ENCODE measurements at regions not wholly inside any gene's neighbourhood (a gene's known extent, or its start where the extent isn't known, plus 50 kb on each side); places are given as distances from the start of the nearest gene placed in this dataset.

DNA sequence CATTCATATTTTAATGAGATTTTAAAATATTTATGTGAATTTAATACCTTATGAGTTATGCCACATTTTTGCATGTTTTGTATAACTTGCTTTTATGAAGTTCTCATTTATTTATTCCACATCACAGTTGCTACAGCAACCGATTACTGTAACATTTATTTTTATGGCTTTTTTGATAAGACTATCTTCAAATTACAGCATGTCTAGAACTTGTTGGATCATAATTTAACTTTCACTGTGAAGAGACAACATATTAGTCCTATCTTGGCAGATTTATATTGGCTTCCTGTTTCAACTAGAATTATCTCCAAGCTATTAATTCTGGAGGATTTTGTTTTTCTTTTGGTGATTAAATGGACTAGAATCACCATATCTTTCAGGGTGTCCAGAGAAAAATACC lies 793.7 kb upstream of the SLITRK5 start:
- TF ChIP-seq POLR2AphosphoS5 (IDR thresholded peaks at IDR 0.05; ENCODE audit: borderline replicate concordance, low read depth, low read length) = no peak
- TF ChIP-seq EZH2 (IDR thresholded peaks at IDR 0.05) = no peak
- TF ChIP-seq FOXP2 (optimal IDR thresholded peaks at IDR 0.05; ENCODE audit: control extremely low read depth, extremely low read length, insufficient read depth) = peak; percentile 35

Data from SK-N-MC (cell line).